Umbilical cord (tissue), 1 donor: ENCODE measurements at regions not wholly inside any gene's neighbourhood (a gene's known extent, or its start where the extent isn't known, plus 50 kb on each side); places are given as distances from the start of the nearest gene placed in this dataset.

ENCODE experiments used
- DNase-seq: peaks from one replicate; pipeline ENCODE4 v3.0.0-alpha.2; 2015; ENCODE audit warnings: low spot score

DNA sequence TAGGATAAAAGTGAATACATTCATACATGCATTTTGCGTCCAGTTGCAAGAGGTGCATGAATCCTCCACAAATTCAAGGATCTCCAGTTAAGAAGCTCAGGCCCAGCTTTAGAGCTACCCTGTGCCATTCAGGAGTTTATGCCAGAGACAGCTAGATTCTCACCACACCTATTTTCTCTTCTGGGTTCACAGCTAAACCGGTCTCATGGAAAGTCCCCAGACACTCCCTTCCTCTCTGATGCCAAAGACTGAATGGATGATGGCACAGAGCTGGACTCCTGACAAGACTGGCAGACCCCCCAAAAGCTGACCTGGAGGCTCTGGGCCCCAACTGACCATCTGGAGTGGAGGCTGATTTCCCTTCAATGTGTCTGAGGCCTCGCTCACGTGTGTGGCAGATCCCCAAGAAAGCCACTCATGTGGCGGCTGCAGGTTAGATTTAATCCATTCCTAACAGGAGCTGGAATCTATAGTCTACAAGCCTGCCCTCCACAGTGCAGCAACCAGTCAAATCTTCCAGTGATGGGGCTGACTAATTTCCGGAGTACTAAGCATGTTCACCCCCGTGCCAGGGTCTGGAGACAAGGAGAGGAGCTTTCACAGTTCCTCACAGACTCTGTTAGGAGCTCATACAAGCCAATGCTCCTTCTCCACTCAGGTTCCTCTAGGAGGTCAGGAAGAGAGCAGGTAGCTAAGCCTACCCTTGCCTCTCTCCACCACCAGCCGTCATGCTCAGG is 257.1 kb downstream of the BCL11A start:
- DNase-seq: no peak

DNA sequence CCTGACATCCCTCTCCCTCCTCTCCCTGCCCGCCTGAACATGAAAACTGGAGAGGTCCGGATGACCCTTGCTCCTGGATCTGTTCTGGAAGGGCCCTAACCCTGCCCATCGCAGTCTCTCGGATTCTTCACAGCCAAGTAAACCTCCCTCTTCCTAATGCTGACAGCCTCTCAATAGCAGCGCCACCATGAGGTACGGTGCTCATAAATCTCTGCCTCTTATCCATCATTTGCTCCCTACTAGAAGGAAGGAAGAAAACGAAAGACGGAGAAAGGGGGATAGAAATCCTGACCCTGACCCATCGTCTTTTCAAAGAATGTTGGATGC is 257.9 kb downstream of the BCL11A start:
- no peak for DNase-seq

DNA sequence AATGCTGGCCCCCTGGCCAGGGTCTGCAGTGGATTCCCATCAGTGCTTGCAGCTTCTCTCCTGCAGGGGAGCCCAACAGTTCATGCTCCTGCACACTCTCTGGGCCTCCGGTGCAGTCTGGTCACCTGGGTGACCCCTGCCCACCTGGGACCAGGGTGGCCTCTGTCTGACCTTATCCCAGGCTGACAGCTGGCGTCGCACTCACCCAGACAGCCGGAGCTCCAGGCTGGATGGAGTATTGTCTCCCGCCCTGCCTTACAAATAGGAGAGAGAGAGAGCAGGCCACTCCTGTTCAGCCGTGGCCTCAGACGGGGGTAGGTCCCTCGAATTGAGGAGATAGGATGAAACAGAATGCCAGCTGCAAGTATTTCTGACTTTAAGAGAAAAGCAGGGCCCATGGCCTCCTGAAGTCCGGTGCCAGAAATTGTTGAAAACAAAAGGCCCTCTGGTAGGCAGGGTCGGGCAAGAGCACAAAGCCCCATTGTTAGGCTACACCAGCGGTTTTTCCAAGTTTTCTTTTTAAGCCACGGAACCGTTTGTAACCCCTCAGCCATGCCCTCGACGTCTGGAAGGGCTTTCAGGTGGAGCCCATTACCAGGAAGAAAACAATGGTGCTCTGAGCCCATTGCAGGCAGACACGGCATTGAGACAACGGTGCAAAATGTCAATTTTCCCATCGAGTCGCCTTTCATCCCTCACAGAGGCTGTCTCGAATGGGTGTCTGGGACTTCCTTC is 258.4 kb downstream of the BCL11A start:
- DNase-seq: no peak

DNA sequence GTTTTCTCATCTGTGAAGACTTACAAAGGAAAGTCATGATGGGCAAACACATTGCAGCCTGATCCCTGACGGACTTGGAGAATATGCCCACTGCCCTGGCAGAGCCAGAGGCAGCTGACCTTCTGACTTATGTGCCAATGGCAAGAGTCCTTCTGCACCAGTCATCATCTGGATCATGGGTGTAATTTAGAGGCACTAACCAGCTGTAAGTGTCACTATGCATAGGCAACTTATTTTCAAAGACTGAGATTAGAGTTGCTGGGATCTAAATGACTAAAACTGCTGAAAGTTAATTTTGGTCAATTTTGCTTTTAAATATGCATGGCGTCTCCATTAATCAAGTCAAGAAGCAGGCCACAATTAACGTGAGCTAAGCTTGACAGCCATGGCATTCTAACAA is 261.2 kb downstream of the BCL11A start:
- no peak for DNase-seq

DNA sequence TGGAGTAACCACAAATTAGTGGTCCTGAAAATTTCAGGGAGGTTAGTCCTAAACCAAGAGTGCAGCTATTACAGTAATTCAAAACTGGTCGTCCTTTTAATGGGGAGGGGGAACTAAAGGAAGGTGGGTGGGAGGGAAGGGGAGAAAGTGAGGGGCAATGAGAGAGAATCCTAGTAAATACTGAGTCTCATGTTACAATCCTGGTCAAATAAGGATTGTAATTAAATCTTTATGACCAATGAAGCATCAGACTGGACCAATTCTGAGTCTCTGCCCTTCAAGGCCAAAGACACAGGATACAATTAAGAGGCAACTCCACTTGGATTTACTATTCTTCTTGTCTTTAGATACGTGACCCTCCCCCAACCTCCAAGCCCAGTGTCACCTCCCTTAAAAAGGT is 262.9 kb downstream of the BCL11A start:
- no peak for DNase-seq

GRCh38 chr2:60285626-60286316 is 267.7 kb downstream of the BCL11A start:
- DNase-seq: no peak

GRCh38 chr2:60283626-60284025 is 269.8 kb downstream of the BCL11A start:
- DNase-seq: no peak

- no peak for DNase-seq
These were observed 270.6 kb downstream of the BCL11A start for GRCh38 chr2:60282886-60283285.

- no peak for DNase-seq
These were observed 271.7 kb downstream of the BCL11A start for GRCh38 chr2:60281730-60282129.

GRCh38 chr2:60280238-60280637 is 273.2 kb downstream of the BCL11A start:
- DNase-seq: no peak

- DNase-seq: no peak
These were observed 274.5 kb downstream of the BCL11A start for GRCh38 chr2:60278906-60279305.

- DNase-seq: no peak
These were observed 277.5 kb downstream of the BCL11A start for GRCh38 chr2:60275958-60276357.

GRCh38 chr2:60273836-60274235 is 279.6 kb downstream of the BCL11A start:
- no peak for DNase-seq

- DNase-seq: no peak
These were observed 281.7 kb downstream of the BCL11A start for GRCh38 chr2:60271713-60272112.

DNA sequence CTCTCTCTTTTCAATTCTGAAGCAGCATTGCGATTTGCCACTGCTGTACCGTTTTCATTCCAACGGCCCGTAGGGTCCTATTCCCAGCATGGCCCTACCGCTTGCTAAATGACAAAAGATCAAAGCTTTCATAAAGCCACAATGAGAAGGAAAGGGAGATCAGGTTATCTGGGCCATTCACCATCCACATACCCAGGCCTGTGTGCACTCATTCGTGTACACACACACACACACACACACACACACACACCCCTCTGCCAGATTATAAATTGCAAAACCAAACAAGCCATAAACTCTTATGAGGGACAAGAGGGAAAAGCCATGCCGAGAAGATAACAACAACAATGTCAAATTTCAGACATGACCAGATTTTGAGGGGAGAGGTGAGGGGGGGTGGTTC is 282.3 kb downstream of the BCL11A start:
- no peak for DNase-seq

DNA sequence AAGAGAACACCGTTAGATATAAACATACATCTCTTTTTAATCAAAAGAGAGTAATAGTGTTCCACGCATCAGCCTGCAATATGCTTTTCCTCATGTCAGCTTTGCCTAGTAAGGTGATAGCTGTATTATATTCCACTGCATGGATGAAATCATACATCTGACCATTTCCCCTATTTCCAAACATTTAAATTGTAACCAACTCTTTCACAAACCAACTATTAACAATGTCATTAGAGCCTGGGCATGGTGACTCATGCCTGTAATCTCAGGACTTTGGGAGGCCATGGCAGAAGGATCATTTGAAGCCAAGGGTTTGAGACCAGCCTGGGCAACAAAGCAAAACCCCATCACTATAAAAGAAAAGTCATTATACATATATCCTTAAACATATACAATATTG is 284.8 kb downstream of the BCL11A start:
- no peak for DNase-seq

- DNase-seq: no peak
These were observed 285.4 kb downstream of the BCL11A start for GRCh38 chr2:60268032-60268431.

DNA sequence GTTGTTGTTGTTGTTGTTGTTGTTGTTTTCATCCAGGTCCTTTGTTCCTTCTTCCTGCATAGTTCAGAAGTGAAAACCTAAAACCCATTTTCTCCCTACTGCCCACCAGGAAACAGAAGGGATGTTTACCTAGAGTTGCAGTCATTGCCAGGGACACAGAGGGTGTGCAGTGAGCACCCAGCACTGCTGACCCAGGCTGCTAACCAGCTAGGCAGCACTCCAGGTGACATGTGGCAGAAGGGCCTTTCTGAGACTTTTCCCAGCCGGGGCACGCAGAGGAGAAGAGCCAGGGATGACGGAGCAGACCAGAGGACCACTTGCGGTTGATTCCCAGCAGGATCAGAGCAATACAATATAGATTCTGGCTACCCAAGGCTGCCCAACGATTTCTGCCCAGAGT is 286.3 kb downstream of the BCL11A start:
- no peak for DNase-seq

DNA sequence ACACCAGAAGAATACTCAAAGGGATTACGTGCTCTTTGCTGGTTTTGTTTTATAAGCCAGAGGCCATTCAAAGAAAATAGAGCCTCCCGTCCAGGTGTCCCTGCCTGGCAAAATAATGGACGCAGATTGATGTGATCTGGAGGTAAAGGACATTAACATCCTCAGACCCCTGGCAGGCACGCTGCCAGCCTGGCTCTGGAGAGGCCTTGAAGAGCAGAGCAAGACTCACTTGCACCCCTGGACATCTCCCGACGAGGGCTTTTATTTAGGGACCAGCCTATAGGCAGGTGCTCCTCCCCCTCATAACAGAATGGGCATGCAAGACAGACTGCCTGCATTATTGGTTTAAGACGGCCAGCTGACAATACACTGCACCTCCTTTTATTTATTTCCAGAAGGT is 291.3 kb downstream of the BCL11A start:
- DNase-seq: no peak

GRCh38 chr2:60260639-60261296 is 292.7 kb downstream of the BCL11A start:
- no peak for DNase-seq

DNA sequence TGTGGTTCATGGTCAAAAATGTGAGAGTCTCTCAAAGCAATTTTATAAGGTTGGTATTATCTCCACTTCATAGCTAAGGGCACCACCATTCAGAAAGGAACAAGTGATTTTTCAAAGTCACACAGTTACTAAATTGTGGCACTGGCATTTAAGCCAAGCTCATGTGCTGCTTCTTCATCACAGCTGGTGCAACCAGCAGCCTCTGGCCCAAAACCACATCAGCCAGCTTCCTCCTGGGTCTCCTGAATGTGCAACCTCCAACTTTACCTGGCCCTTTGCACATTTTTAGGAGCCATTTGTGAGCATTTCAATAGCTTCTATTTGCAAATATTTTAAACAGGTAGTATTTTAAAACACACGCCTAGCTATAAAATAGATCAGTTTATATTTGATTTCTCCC is 293.7 kb downstream of the BCL11A start:
- DNase-seq: no peak

DNA sequence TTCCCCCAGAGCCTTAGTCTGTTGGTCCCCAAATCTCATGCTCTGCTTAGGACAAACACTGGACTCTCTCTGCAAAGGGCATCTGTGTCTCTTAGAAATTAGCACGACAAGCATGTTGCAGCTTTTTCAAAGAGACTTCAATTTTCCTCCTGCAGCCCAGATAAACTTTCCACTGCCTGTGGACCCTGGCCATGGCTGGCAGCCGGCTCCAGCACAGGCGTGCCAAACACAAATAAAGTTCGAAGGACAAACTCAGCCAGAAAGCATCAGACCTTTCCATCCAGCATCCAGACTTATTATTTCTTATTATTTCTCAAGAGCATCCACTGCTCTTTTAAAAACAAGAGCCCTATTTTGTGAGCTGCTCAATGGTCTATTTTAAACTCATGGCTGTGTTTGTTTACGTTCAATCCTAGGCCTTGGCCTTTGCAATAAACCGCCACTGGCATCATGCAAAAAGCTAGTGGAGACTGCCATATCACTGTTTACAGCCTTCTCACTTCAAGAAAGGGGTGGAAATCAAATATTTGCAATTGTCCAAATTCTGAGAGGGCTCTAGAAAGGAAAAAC is 300.8 kb downstream of the BCL11A start:
- no peak for DNase-seq
